ENCODE measurements at regions not wholly inside any gene's neighbourhood (a gene's known extent, or its start where the extent isn't known, plus 50 kb on each side); places are given as distances from the start of the nearest gene placed in this dataset.

DNA sequence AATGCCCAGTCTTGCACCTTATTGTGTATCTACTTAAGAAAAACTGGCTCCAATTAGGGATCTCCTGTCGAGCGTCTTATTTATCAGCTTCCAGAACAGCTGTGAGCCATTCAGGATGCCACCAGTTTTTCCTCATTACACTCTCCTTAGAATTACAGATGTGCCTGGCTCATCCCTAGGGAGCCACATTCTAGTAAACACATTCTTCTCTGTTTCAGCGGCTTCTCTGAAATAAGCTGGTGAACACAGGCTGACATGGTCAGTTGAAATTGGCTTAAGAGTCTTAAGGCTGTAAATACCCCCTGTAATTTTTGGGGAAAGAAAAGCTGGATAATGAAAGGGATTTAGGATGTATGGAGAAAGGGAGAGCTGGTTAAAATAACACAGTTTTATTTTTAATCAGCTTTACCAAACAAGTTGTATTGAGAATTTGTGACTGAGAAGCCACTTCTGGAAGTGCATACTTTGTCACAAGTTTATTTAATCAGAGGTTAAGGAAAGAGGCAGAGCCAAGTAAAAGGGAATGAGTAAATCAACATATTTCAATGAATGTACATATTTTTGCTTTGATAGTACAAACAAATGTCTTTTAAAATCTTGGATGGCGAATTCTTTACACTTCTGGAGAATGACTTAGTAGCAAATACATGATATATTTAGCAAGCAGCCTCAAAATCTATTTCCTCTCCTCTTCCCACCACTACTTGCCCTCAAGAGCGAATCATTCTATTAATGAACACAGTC lies 562.0 kb upstream of the GOT2 start:
- H3K36me3 ChIP-seq: no peaks in the 10 kb centered on the region
- H3K4me3 ChIP-seq: no peak overlapping the region
- TF ChIP-seq, protein P1, sequence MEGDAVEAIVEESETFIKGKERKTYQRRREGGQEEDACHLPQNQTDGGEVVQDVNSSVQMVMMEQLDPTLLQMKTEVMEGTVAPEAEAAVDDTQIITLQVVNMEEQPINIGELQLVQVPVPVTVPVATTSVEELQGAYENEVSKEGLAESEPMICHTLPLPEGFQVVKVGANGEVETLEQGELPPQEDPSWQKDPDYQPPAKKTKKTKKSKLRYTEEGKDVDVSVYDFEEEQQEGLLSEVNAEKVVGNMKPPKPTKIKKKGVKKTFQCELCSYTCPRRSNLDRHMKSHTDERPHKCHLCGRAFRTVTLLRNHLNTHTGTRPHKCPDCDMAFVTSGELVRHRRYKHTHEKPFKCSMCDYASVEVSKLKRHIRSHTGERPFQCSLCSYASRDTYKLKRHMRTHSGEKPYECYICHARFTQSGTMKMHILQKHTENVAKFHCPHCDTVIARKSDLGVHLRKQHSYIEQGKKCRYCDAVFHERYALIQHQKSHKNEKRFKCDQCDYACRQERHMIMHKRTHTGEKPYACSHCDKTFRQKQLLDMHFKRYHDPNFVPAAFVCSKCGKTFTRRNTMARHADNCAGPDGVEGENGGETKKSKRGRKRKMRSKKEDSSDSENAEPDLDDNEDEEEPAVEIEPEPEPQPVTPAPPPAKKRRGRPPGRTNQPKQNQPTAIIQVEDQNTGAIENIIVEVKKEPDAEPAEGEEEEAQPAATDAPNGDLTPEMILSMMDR (IDR thresholded peaks at IDR 0.05; ENCODE audit: low read depth, low read length): no peak
- no peaks in the 10 kb centered on the region for H3K9me3 ChIP-seq (ENCODE audit: low read depth)
- H3K27ac ChIP-seq: no peak overlapping the region
- DNase-seq (ENCODE audit: low read depth in 1 of 2, low spot score in 1 of 2): no peak
- H3K27me3 ChIP-seq: no peaks in the 10 kb centered on the region
- no peaks in the 10 kb centered on the region for H3K4me1 ChIP-seq (ENCODE audit: low read depth)

DNA sequence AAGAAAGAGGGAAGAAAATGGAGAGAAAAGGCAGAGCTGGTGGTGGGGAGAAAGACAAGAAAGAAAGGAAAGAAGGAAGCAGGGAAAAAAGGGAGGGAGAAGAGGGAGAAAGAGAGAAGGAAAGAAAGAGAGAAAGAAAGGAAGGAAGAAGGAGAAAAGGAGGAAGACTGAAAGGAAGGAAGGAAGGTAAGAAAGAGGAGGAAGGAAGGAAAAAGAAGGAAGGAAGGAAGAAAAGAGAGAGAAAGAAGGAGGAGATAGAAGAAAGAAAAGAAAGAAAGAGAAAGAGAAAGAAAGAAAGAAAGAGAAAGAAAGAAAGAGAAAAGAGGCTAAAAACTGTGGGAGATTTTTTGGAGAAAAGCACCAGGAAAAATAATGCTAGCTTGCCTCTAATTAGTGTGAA lies 561.4 kb upstream of the GOT2 start:
- no peaks in the 10 kb centered on the region for H3K4me1 ChIP-seq (ENCODE audit: low read depth)
- TF ChIP-seq, protein P1 (IDR thresholded peaks at IDR 0.05; ENCODE audit: low read depth, low read length): no peak
- H3K4me3 ChIP-seq: no peak overlapping the region
- no peak for DNase-seq (ENCODE audit: low read depth in 1 of 2, low spot score in 1 of 2)
- H3K36me3 ChIP-seq: no peaks in the 10 kb centered on the region
- no peaks in the 10 kb centered on the region for H3K9me3 ChIP-seq (ENCODE audit: low read depth)
- H3K27me3 ChIP-seq: no peaks in the 10 kb centered on the region
- H3K27ac ChIP-seq: no peak overlapping the region

DNA sequence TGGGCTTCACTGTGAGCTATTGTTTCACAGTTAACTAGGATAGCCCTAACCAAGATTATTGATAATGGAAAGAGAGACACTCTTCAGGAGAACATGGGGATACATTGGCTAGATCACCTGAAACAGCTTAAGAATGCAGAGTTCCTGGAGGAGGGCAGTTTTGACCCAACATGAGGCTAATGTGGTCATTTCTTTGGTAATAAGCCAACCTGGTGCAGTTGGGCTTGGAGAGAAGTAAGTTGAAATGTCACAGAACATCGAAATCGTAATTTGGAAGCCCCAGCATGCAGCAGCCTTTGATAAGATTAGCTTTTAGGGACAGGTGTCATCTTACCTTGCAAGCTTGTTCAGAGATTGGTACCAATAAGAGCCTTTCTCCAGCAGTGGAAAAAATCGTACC lies 556.6 kb upstream of the GOT2 start:
- H3K27ac ChIP-seq: no peak overlapping the region
- TF ChIP-seq, protein P1 (IDR thresholded peaks at IDR 0.05; ENCODE audit: low read depth, low read length): no peak
- no peaks in the 10 kb centered on the region for H3K36me3 ChIP-seq
- no peaks in the 10 kb centered on the region for H3K9me3 ChIP-seq (ENCODE audit: low read depth)
- no peak for DNase-seq (ENCODE audit: low read depth in 1 of 2, low spot score in 1 of 2)
- H3K4me3 ChIP-seq: no peak overlapping the region
- no peaks in the 10 kb centered on the region for H3K4me1 ChIP-seq (ENCODE audit: low read depth)
- H3K27me3 ChIP-seq: no peaks in the 10 kb centered on the region

DNA sequence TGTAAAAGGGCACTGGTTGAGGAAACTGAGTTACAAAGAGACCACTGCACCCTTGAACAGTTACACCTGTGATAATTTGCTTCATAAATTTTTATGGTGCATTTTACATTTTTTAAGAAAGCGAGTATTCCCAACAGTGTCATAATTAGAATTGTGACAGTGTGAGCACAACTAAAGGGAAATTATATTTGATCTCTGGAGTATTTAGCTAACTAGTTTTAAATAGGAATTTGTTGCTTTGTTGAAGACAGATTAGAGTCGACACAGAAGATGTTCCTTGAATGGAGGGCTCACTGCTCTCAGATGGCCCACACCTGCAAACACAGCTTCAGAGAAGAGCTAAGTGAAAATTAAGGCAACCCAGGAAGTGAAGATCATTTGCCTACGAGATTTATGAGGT lies 555.0 kb upstream of the GOT2 start:
- H3K27ac ChIP-seq: no peak overlapping the region
- no peaks in the 10 kb centered on the region for H3K9me3 ChIP-seq (ENCODE audit: low read depth)
- no peaks in the 10 kb centered on the region for H3K4me1 ChIP-seq (ENCODE audit: low read depth)
- no peaks in the 10 kb centered on the region for H3K27me3 ChIP-seq
- TF ChIP-seq, protein P1 (IDR thresholded peaks at IDR 0.05; ENCODE audit: low read depth, low read length): no peak
- H3K4me3 ChIP-seq: no peak overlapping the region
- H3K36me3 ChIP-seq: no peaks in the 10 kb centered on the region
- DNase-seq (ENCODE audit: low read depth in 1 of 2, low spot score in 1 of 2): no peak

DNA sequence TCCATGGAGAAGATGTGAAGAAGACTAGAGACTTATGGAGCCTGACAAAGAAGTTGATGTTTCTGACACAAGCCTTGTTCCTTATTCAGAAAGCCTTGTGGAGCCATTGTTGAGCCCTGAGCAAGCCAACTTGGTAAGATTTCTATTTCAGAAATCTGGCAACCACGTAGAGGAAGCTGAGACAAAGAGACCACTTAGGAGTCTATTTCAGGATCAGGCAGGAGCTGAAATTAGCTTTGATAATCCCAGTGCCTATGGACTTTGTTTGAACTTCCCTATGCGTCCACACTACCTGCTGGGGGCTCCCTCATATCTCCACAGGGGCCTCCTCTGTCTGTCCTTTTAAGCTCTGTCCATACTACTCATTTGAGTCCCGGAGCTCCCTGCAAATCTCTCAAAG lies 540.0 kb upstream of the GOT2 start:
- no peaks in the 10 kb centered on the region for H3K36me3 ChIP-seq
- peak overlapping the region; percentile 65 for H3K27ac ChIP-seq
- H3K4me3 ChIP-seq: no peak overlapping the region
- H3K4me1 ChIP-seq (ENCODE audit: low read depth): peaks cover 4% of the 10 kb centered on the region
- H3K9me3 ChIP-seq (ENCODE audit: low read depth): no peaks in the 10 kb centered on the region
- DNase-seq (ENCODE audit: low read depth in 1 of 2, low spot score in 1 of 2): peak in 1 of 2 donors; percentile 57
- H3K27me3 ChIP-seq: no peaks in the 10 kb centered on the region
- TF ChIP-seq, protein P1 (IDR thresholded peaks at IDR 0.05; ENCODE audit: low read depth, low read length): no peak

Data from cardiac muscle cell (in vitro differentiated cells and primary cell).